ENCODE measurements at regions not wholly inside any gene's neighbourhood (a gene's known extent, or its start where the extent isn't known, plus 50 kb on each side); places are given as distances from the start of the nearest gene placed in this dataset.

DNA sequence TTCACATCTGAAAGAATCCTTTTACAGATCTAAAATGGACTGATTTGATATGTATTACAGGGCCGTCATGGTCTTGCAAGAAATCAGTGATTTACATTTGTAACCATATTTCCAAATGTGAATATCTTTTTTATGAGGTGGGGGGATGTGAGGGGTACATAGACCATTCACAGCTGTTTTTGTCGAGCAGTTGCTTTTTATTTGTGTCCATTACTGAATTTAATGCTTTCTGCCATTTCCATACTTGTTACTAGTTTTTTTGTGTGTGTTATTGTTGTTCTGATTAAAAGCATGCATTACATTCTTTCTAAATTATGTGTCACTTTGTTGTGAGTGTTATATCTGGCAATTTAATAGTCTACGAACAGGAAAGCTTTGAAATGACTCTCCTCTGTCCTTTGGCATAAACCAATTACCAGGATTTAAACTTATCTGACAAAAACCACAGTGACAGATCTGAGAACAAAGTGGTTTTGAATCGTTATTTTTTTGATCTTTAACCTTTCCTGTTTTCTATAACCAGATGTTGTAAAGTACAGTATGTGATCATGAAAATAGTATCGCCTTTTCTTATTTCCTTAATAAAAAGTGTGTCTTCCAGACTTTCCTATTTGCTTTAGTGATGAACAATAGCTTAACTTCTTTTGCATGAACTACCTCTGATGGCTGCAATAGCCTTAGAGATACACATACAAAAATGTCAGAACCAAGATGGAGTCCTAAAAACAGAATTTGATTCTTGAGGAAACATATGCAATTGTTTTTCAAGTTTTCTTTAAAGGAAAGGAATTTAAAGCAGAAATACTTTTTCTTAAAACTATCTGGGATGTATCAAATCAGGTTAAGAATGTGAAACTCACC is 354.2 kb upstream of the ACVR2A start:
- no peaks in the 10 kb centered on the region for H3K27me3 Mint-ChIP-seq (ENCODE audit: low read depth)

More for the DNA sequence above, 354.2 kb upstream of the ACVR2A start:
- Histone ChIP-seq H2BK20ac (ENCODE audit: low read depth, low read length, poor library complexity, severe bottlenecking) (no peak overlapping the region), H3K27me3 (ENCODE audit: insufficient read depth, low read length) (no peaks in the 10 kb centered on the region), H4K91ac (ENCODE audit: insufficient read length, low read depth, low read length) (no peak overlapping the region), H2BK120ac (ENCODE audit: low read depth, low read length, poor library complexity, severe bottlenecking) (no peak overlapping the region), H2BK12ac (ENCODE audit: insufficient read length, low read depth, low read length) (no peak overlapping the region), H3K56ac (ENCODE audit: insufficient read length, low read depth, low read length) (no peak overlapping the region), H3K4me1 (ENCODE audit: insufficient read depth, low read length) (peaks cover 5% of the 10 kb centered on the region; the same call in 1 of the 2 replicates), H4K5ac (ENCODE audit: insufficient read length, low read depth, low read length) (no peak overlapping the region), H2BK5ac (ENCODE audit: insufficient read length, low read length) (no peak overlapping the region), H3K9me3 (ENCODE audit: control insufficient read depth, low read depth, low read length) (no peaks in the 10 kb centered on the region), H2BK15ac (ENCODE audit: low read depth, low read length) (no peak overlapping the region), H3K4me2 (ENCODE audit: insufficient read depth, insufficient read length, low read length) (no peak overlapping the region), H3K9ac (ENCODE audit: extremely low read depth, insufficient read length, low read length) (no peak overlapping the region), H3K23ac (ENCODE audit: insufficient read length, low read depth, low read length) (no peak overlapping the region), H4K8ac (replicated peaks; ENCODE audit: insufficient read length, low read depth, low read length) (no peak overlapping the region), H3K18ac (ENCODE audit: insufficient read length, low read depth, low read length) (no peak overlapping the region), H3K4ac (ENCODE audit: low read depth, low read length) (no peak overlapping the region), H3K14ac (ENCODE audit: insufficient read depth, low read length) (no peak overlapping the region), H3K23me2 (ENCODE audit: insufficient read length, low read depth, low read length, poor library complexity, severe bottlenecking) (no peaks in the 10 kb centered on the region), H3T11ph (ENCODE audit: low read length) (no peak overlapping the region), H3K79me1 (ENCODE audit: insufficient read depth, low read depth, low read length, poor library complexity, severe bottlenecking) (no peaks in the 10 kb centered on the region), H3K79me2 (ENCODE audit: insufficient read depth, low read length) (no peaks in the 10 kb centered on the region), H2AFZ (ENCODE audit: low read length) (no peak overlapping the region), H2AK5ac (ENCODE audit: insufficient read length, low read length) (no peak overlapping the region), H3K27ac (ENCODE audit: insufficient read length, low read depth, low read length) (no peak overlapping the region), H4K20me1 (ENCODE audit: control insufficient read depth, insufficient read depth, insufficient read length) (no peaks in the 10 kb centered on the region)
- Mint-ChIP-seq H3K27ac (no peak overlapping the region), H3K4me1 (peaks cover 27 to 29% of the 10 kb centered on the region in 2 experiments), H3K36me3 (ENCODE audit: insufficient read depth in 1 of 3, low read depth in 3 of 3) (no peaks in the 10 kb centered on the region), H3K9me3 (no peaks in the 10 kb centered on the region), H3K4me3 (no peak overlapping the region)
- WGBS (ENCODE audit: extremely low coverage, insufficient read length, low lambda C conversion rate) = no CpG with 5 or more reads among the region's 5 CpGs
- TF ChIP-seq, protein P1, sequence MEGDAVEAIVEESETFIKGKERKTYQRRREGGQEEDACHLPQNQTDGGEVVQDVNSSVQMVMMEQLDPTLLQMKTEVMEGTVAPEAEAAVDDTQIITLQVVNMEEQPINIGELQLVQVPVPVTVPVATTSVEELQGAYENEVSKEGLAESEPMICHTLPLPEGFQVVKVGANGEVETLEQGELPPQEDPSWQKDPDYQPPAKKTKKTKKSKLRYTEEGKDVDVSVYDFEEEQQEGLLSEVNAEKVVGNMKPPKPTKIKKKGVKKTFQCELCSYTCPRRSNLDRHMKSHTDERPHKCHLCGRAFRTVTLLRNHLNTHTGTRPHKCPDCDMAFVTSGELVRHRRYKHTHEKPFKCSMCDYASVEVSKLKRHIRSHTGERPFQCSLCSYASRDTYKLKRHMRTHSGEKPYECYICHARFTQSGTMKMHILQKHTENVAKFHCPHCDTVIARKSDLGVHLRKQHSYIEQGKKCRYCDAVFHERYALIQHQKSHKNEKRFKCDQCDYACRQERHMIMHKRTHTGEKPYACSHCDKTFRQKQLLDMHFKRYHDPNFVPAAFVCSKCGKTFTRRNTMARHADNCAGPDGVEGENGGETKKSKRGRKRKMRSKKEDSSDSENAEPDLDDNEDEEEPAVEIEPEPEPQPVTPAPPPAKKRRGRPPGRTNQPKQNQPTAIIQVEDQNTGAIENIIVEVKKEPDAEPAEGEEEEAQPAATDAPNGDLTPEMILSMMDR (conservative IDR thresholded peaks at IDR 0.05) = no peak
- no peak for DNase-seq
